ENCODE measurements at regions not wholly inside any gene's neighbourhood (a gene's known extent, or its start where the extent isn't known, plus 50 kb on each side); places are given as distances from the start of the nearest gene placed in this dataset.
"Not testable (repeated sequence)": the region's sequence is repeated elsewhere in the genome, so short reads cannot be mapped to it uniquely, and the experiment has no call there.

- DNase-seq, result peak; percentile 47
- H3K36me3 ChIP-seq (ENCODE audit: control insufficient read depth, insufficient read depth, low read length), result no peaks in the 10 kb centered on the region
- H3K27ac ChIP-seq (ENCODE audit: low read length), result no peak overlapping the region
- H3K27me3 ChIP-seq (ENCODE audit: control insufficient read depth, insufficient read depth, low read length), result no peaks in the 10 kb centered on the region
- no peaks in the 10 kb centered on the region for H3K9me3 ChIP-seq (replicated peaks; ENCODE audit: control insufficient read depth, low read depth, low read length)
- H3K4me1 ChIP-seq (ENCODE audit: control insufficient read depth, insufficient read depth, low read length), result no peaks in the 10 kb centered on the region
- no peak overlapping the region for H3K4me3 ChIP-seq (ENCODE audit: low read length)
- WGBS (ENCODE audit: insufficient coverage), result no CpG with 5 or more reads among the region's 3 CpGs
These were observed 86.9 kb upstream of the KCND2 start for GRCh38 chr7:120185940-120186682.

- Histone ChIP-seq H3K9me3 (replicated peaks; ENCODE audit: control insufficient read depth, low read depth, low read length) (no peaks in the 10 kb centered on the region), H3K4me1 (ENCODE audit: control insufficient read depth, insufficient read depth, low read length) (no peaks in the 10 kb centered on the region), H3K36me3 (ENCODE audit: control insufficient read depth, insufficient read depth, low read length) (no peaks in the 10 kb centered on the region), H3K27ac (ENCODE audit: low read length) (no peak overlapping the region), H3K4me3 (ENCODE audit: low read length) (no peak overlapping the region), H3K27me3 (ENCODE audit: control insufficient read depth, insufficient read depth, low read length) (no peaks in the 10 kb centered on the region)
- 96% methylated on average over 4 of the region's 4 CpGs for WGBS (ENCODE audit: insufficient coverage)
- DNase-seq, result no peak
These were observed 86.3 kb upstream of the KCND2 start for GRCh38 chr7:120186688-120187087.

- Histone ChIP-seq H3K4me1 (ENCODE audit: control insufficient read depth, insufficient read depth, low read length) (no peaks in the 10 kb centered on the region), H3K9me3 (replicated peaks; ENCODE audit: control insufficient read depth, low read depth, low read length) (no peaks in the 10 kb centered on the region), H3K36me3 (ENCODE audit: control insufficient read depth, insufficient read depth, low read length) (no peaks in the 10 kb centered on the region), H3K27ac (ENCODE audit: low read length) (no peak overlapping the region), H3K27me3 (ENCODE audit: control insufficient read depth, insufficient read depth, low read length) (no peaks in the 10 kb centered on the region), H3K4me3 (ENCODE audit: low read length) (no peak overlapping the region)
- no peak for DNase-seq
These were observed 83.4 kb upstream of the KCND2 start for GRCh38 chr7:120189623-120190022.

- no peak overlapping the region for H3K27ac ChIP-seq (ENCODE audit: low read length)
- no peak overlapping the region for H3K4me3 ChIP-seq (ENCODE audit: low read length)
- no peak for DNase-seq
- no peaks in the 10 kb centered on the region for H3K27me3 ChIP-seq (ENCODE audit: control insufficient read depth, insufficient read depth, low read length)
- no peaks in the 10 kb centered on the region for H3K9me3 ChIP-seq (replicated peaks; ENCODE audit: control insufficient read depth, low read depth, low read length)
- H3K4me1 ChIP-seq (ENCODE audit: control insufficient read depth, insufficient read depth, low read length), result no peaks in the 10 kb centered on the region
- no peaks in the 10 kb centered on the region for H3K36me3 ChIP-seq (ENCODE audit: control insufficient read depth, insufficient read depth, low read length)
These were observed 82.9 kb upstream of the KCND2 start for GRCh38 chr7:120190109-120190508.

- WGBS (ENCODE audit: insufficient coverage), result no CpG with 5 or more reads among the region's 1 CpG
- no peak overlapping the region for H3K27ac ChIP-seq (ENCODE audit: low read length)
- H3K4me1 ChIP-seq (ENCODE audit: control insufficient read depth, insufficient read depth, low read length), result no peaks in the 10 kb centered on the region
- H3K9me3 ChIP-seq (replicated peaks; ENCODE audit: control insufficient read depth, low read depth, low read length), result no peaks in the 10 kb centered on the region
- H3K4me3 ChIP-seq (ENCODE audit: low read length), result no peak overlapping the region
- H3K27me3 ChIP-seq (ENCODE audit: control insufficient read depth, insufficient read depth, low read length), result no peaks in the 10 kb centered on the region
- H3K36me3 ChIP-seq (ENCODE audit: control insufficient read depth, insufficient read depth, low read length), result no peaks in the 10 kb centered on the region
- DNase-seq, result no peak
These were observed 82.4 kb upstream of the KCND2 start for GRCh38 chr7:120190566-120190965.

GRCh38 chr7:120191423-120191822 lies 81.6 kb upstream of the KCND2 start:
- H3K36me3 ChIP-seq (ENCODE audit: control insufficient read depth, insufficient read depth, low read length); H3K27me3 ChIP-seq (ENCODE audit: control insufficient read depth, insufficient read depth, low read length); H3K27ac ChIP-seq (ENCODE audit: low read length); H3K4me3 ChIP-seq (ENCODE audit: low read length); H3K9me3 ChIP-seq (replicated peaks; ENCODE audit: control insufficient read depth, low read depth, low read length); H3K4me1 ChIP-seq (ENCODE audit: control insufficient read depth, insufficient read depth, low read length); DNase-seq: not testable (repeated sequence)
- WGBS (ENCODE audit: insufficient coverage), result no CpG with 5 or more reads among the region's 1 CpG

GRCh38 chr7:120201290-120201689 lies 71.7 kb upstream of the KCND2 start:
- DNase-seq, result no peak
- H3K9me3 ChIP-seq (replicated peaks; ENCODE audit: control insufficient read depth, low read depth, low read length), result no peaks in the 10 kb centered on the region
- no CpG with 5 or more reads among the region's 1 CpG for WGBS (ENCODE audit: insufficient coverage)
- no peaks in the 10 kb centered on the region for H3K27me3 ChIP-seq (ENCODE audit: control insufficient read depth, insufficient read depth, low read length)
- H3K27ac ChIP-seq (ENCODE audit: low read length), result no peak overlapping the region
- no peaks in the 10 kb centered on the region for H3K36me3 ChIP-seq (ENCODE audit: control insufficient read depth, insufficient read depth, low read length)
- H3K4me3 ChIP-seq (ENCODE audit: low read length), result no peak overlapping the region
- no peaks in the 10 kb centered on the region for H3K4me1 ChIP-seq (ENCODE audit: control insufficient read depth, insufficient read depth, low read length)

GRCh38 chr7:120205101-120205500 lies 67.9 kb upstream of the KCND2 start:
- no peak overlapping the region for H3K27ac ChIP-seq (ENCODE audit: low read length)
- H3K4me3 ChIP-seq (ENCODE audit: low read length), result no peak overlapping the region
- 50% methylated on average over 2 of the region's 2 CpGs for WGBS (ENCODE audit: insufficient coverage)
- no peaks in the 10 kb centered on the region for H3K36me3 ChIP-seq (ENCODE audit: control insufficient read depth, insufficient read depth, low read length)
- DNase-seq, result no peak
- no peaks in the 10 kb centered on the region for H3K27me3 ChIP-seq (ENCODE audit: control insufficient read depth, insufficient read depth, low read length)
- H3K9me3 ChIP-seq (replicated peaks; ENCODE audit: control insufficient read depth, low read depth, low read length), result no peaks in the 10 kb centered on the region
- H3K4me1 ChIP-seq (ENCODE audit: control insufficient read depth, insufficient read depth, low read length), result no peaks in the 10 kb centered on the region

- WGBS (ENCODE audit: insufficient coverage), result 100% methylated on average over 1 of the region's 3 CpGs
- DNase-seq, result no peak
- no peaks in the 10 kb centered on the region for H3K9me3 ChIP-seq (replicated peaks; ENCODE audit: control insufficient read depth, low read depth, low read length)
These were observed 65.9 kb upstream of the KCND2 start for GRCh38 chr7:120207037-120207436.

GRCh38 chr7:120215654-120216053 lies 57.3 kb upstream of the KCND2 start:
- no peak for DNase-seq
- WGBS (ENCODE audit: insufficient coverage), result 94% methylated on average over 6 of the region's 7 CpGs
- Histone ChIP-seq H3K36me3 (ENCODE audit: control insufficient read depth, insufficient read depth, low read length) (no peaks in the 10 kb centered on the region), H3K4me1 (ENCODE audit: control insufficient read depth, insufficient read depth, low read length) (no peaks in the 10 kb centered on the region), H3K27me3 (ENCODE audit: control insufficient read depth, insufficient read depth, low read length) (no peaks in the 10 kb centered on the region), H3K27ac (ENCODE audit: low read length) (no peak overlapping the region), H3K9me3 (replicated peaks; ENCODE audit: control insufficient read depth, low read depth, low read length) (no peaks in the 10 kb centered on the region), H3K4me3 (ENCODE audit: low read length) (no peak overlapping the region)

More at GRCh38 chr7:120207037-120207436, 65.9 kb upstream of the KCND2 start:
- Histone ChIP-seq H3K4me1 (ENCODE audit: control insufficient read depth, insufficient read depth, low read length) (no peaks in the 10 kb centered on the region), H3K27me3 (ENCODE audit: control insufficient read depth, insufficient read depth, low read length) (no peaks in the 10 kb centered on the region), H3K36me3 (ENCODE audit: control insufficient read depth, insufficient read depth, low read length) (no peaks in the 10 kb centered on the region), H3K4me3 (ENCODE audit: low read length) (no peak overlapping the region), H3K27ac (ENCODE audit: low read length) (no peak overlapping the region)

- H3K4me1 ChIP-seq (ENCODE audit: control insufficient read depth, insufficient read depth, low read length), result no peaks in the 10 kb centered on the region
- H3K4me3 ChIP-seq (ENCODE audit: low read length), result no peak overlapping the region
- H3K36me3 ChIP-seq (ENCODE audit: control insufficient read depth, insufficient read depth, low read length), result no peaks in the 10 kb centered on the region
- no peaks in the 10 kb centered on the region for H3K27me3 ChIP-seq (ENCODE audit: control insufficient read depth, insufficient read depth, low read length)
- no peak for DNase-seq
- WGBS (ENCODE audit: insufficient coverage), result no CpG with 5 or more reads among the region's 2 CpGs
- H3K27ac ChIP-seq (ENCODE audit: low read length), result no peak overlapping the region
- no peaks in the 10 kb centered on the region for H3K9me3 ChIP-seq (replicated peaks; ENCODE audit: control insufficient read depth, low read depth, low read length)
These were observed 56.0 kb upstream of the KCND2 start for GRCh38 chr7:120216947-120217346.
